Retinal pigment epithelial cell (primary cell): ENCODE measurements at regions not wholly inside any gene's neighbourhood (a gene's known extent, or its start where the extent isn't known, plus 50 kb on each side); places are given as distances from the start of the nearest gene placed in this dataset.

Experiments used
- DNase-seq: peaks from one replicate; pipeline ENCODE4 v3.0.0-alpha.2; 2010; ENCODE audit warnings: low read depth
- H3K4me3 ChIP-seq: 2 replicates; pipeline ENCODE4 v1.5.1; 2011; ENCODE audit warnings: mild to moderate bottlenecking, low read length, control low read depth, moderate library complexity
- CTCF ChIP-seq: conservative IDR thresholded peaks from 2 replicates; pipeline ENCODE4 v1.5.1; 2011; ENCODE audit warnings: low read depth, low read length, control low read depth, inconsistent platforms

GRCh38 chr5:3511934-3512333 lies 83.7 kb upstream of the IRX1 start:
- DNase-seq = no peak
- TF ChIP-seq CTCF = no peak
- no peak overlapping the region for H3K4me3 ChIP-seq

GRCh38 chr5:3511519-3511918 lies 84.1 kb upstream of the IRX1 start:
- no peak overlapping the region for H3K4me3 ChIP-seq
- no peak for DNase-seq
- TF ChIP-seq CTCF = no peak

- no peak for TF ChIP-seq CTCF
- no peak overlapping the region for H3K4me3 ChIP-seq
These were observed 84.8 kb upstream of the IRX1 start for GRCh38 chr5:3510642-3511417.

GRCh38 chr5:3509290-3509689 lies 86.3 kb upstream of the IRX1 start:
- no peak overlapping the region for H3K4me3 ChIP-seq
- DNase-seq = no peak
- TF ChIP-seq CTCF = no peak

More at GRCh38 chr5:3510642-3511417, 84.8 kb upstream of the IRX1 start:
- no peak for DNase-seq

- DNase-seq = no peak
- TF ChIP-seq CTCF = no peak
These were observed 87.2 kb upstream of the IRX1 start for GRCh38 chr5:3508395-3508794.

GRCh38 chr5:3490957-3491507 lies 104.6 kb upstream of the IRX1 start:
- DNase-seq = no peak
- no peak overlapping the region for H3K4me3 ChIP-seq
- no peak for TF ChIP-seq CTCF

More at GRCh38 chr5:3508395-3508794, 87.2 kb upstream of the IRX1 start:
- H3K4me3 ChIP-seq = no peak overlapping the region

GRCh38 chr5:3489239-3489843 lies 106.3 kb upstream of the IRX1 start:
- H3K4me3 ChIP-seq = no peak overlapping the region
- DNase-seq = no peak
- no peak for TF ChIP-seq CTCF
